ENCODE measurements at regions not wholly inside any gene's neighbourhood (a gene's known extent, or its start where the extent isn't known, plus 50 kb on each side); places are given as distances from the start of the nearest gene placed in this dataset.

DNA sequence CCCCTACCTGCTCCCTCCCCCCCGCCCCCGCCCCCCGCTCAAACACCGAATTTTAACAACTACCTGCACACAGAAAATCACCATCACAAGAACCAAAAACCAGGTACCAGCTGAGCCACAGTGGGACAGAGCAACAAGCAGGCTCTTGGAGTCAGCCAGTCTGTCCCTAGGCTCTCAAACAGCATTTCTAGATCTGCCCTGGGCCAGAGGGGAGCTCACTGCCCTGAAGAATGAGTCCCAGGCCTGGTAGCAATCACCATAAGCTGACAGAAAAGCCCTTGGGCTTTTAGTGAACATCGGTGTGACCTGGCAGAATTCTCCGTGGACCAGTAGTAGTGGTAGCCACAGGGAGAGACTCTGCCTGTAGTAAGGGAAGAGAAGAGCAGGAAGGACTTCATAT lies 58.3 kb downstream of the C11orf87 start:
- H3K9me3 Mint-ChIP-seq: peaks cover 13% of the 10 kb centered on the region
- no peak overlapping the region for H3K4me3 Mint-ChIP-seq
- H3K27ac Mint-ChIP-seq: no peak overlapping the region
- TF ChIP-seq, protein P1, sequence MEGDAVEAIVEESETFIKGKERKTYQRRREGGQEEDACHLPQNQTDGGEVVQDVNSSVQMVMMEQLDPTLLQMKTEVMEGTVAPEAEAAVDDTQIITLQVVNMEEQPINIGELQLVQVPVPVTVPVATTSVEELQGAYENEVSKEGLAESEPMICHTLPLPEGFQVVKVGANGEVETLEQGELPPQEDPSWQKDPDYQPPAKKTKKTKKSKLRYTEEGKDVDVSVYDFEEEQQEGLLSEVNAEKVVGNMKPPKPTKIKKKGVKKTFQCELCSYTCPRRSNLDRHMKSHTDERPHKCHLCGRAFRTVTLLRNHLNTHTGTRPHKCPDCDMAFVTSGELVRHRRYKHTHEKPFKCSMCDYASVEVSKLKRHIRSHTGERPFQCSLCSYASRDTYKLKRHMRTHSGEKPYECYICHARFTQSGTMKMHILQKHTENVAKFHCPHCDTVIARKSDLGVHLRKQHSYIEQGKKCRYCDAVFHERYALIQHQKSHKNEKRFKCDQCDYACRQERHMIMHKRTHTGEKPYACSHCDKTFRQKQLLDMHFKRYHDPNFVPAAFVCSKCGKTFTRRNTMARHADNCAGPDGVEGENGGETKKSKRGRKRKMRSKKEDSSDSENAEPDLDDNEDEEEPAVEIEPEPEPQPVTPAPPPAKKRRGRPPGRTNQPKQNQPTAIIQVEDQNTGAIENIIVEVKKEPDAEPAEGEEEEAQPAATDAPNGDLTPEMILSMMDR (IDR thresholded peaks at IDR 0.05; ENCODE audit: unreplicated experiment): no peak
- H3K27me3 Mint-ChIP-seq (ENCODE audit: low read depth): no peaks in the 10 kb centered on the region
- H3K36me3 Mint-ChIP-seq: no peaks in the 10 kb centered on the region
- DNase-seq (ENCODE audit: low spot score in 2 of 2, unreplicated experiment in 2 of 2): no peak
- H3K4me1 Mint-ChIP-seq: no peaks in the 10 kb centered on the region

DNA sequence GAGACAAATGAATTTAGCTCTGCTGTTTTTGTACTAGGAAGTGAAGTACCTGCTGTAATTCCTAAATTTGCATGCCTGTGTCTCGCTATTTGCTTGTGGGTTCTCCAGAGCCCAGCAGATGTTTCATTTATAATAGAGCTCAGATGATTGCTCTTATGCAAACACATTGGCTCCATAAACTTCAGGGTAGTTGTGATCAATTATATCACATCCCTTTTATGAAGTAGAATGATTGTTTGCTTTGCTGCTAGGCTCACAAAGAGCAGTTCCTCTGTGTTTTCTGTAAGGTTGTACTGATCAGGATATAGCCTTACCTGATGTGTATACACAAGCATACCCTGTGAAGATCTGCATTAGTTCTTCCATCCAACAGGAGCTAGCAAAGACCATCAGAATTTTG lies 64.1 kb downstream of the C11orf87 start:
- DNase-seq (ENCODE audit: low spot score in 2 of 2, unreplicated experiment in 2 of 2): no peak
- peaks cover 19% of the 10 kb centered on the region for H3K27me3 Mint-ChIP-seq (ENCODE audit: low read depth)
- H3K27ac Mint-ChIP-seq: no peak overlapping the region
- H3K4me1 Mint-ChIP-seq: peaks cover 6% of the 10 kb centered on the region
- TF ChIP-seq, protein P1 (IDR thresholded peaks at IDR 0.05; ENCODE audit: unreplicated experiment): no peak
- H3K36me3 Mint-ChIP-seq: no peaks in the 10 kb centered on the region
- peaks cover 4% of the 10 kb centered on the region for H3K9me3 Mint-ChIP-seq
- H3K4me3 Mint-ChIP-seq: no peak overlapping the region

DNA sequence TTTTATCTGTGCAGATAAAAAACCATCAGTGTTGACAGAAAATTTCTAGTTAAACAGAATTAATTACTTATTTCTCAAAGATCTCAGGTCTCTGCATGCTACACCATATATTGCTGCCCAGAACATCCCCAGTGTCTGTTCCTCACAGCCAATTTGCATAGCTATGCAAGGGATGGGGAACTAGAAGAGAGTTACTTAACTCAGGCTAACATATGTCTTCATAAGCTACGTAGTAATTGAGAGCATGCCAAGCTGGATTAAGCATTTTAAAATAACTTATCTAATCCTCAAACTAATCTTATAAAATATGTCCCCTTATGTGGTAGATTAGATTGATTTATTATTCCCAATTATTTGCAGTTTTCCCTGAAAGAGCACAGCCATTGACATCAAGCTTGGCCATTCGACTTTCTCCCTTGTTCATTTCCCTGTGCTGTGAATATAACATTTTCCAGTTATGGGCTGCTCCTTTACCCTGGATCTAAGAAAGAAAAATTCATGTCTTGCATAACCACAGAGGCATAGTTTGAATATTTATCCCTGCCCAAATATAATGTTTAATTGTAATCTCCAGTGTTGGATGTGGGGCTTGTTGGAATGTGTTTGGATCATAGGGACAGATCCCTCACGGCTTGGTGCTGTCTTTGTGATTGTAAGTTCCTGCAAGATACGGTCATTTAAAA lies 69.1 kb downstream of the C11orf87 start:
- no peak for DNase-seq (ENCODE audit: low spot score in 2 of 2, unreplicated experiment in 2 of 2)
- Mint-ChIP-seq H3K27ac (peak overlapping the region; percentile 36), H3K27me3 (ENCODE audit: low read depth) (peaks cover 19% of the 10 kb centered on the region), H3K9me3 (peaks cover 11% of the 10 kb centered on the region), H3K36me3 (no peaks in the 10 kb centered on the region), H3K4me1 (peaks cover 11% of the 10 kb centered on the region), H3K4me3 (no peak overlapping the region)
- TF ChIP-seq, protein P1 (IDR thresholded peaks at IDR 0.05; ENCODE audit: unreplicated experiment): no peak

DNA sequence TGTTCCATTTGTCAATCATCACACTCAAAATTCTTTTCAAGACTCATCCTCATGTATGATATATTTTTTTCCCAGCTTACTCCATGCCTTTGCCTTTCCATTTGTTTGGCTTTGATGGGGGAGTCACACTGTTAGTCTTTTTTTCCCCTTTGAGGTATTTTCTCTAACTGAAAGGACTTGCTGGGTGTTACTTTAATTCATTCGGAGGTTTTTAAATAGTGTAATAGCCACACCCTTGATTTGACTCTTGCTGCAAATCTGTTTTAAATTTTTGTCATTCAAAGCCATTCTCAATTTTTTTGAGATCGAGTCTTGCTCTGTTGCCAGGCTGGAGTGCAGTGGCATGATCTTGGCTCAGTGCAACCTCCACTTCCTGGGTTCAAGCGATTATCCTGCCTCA lies 84.1 kb downstream of the C11orf87 start:
- H3K4me1 Mint-ChIP-seq: peaks cover 4% of the 10 kb centered on the region
- no peak for DNase-seq (ENCODE audit: low spot score in 2 of 2, unreplicated experiment in 2 of 2)
- no peaks in the 10 kb centered on the region for H3K9me3 Mint-ChIP-seq
- no peak overlapping the region for H3K4me3 Mint-ChIP-seq
- no peaks in the 10 kb centered on the region for H3K36me3 Mint-ChIP-seq
- H3K27me3 Mint-ChIP-seq (ENCODE audit: low read depth): no peaks in the 10 kb centered on the region
- no peak overlapping the region for H3K27ac Mint-ChIP-seq
- TF ChIP-seq, protein P1 (IDR thresholded peaks at IDR 0.05; ENCODE audit: unreplicated experiment): no peak

DNA sequence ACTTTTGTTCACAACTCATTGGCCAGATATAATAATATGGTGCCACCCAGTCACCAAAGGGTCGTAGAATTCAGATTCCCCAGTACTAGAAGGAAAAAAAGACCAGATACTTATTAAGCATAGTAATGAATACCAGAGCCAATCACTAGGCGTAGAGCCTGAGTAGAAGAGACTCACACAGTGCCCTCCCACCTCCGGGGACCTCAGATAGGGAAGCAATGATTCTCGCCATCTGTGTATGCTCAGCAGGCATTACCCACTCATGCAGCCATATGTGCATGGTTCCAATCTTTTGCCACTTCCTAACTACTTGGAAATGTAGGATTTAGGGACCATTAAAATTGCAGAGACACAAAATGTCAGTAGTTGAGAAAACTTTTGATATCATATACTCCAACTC lies 85.3 kb downstream of the C11orf87 start:
- no peak overlapping the region for H3K27ac Mint-ChIP-seq
- DNase-seq (ENCODE audit: low spot score in 2 of 2, unreplicated experiment in 2 of 2): no peak
- H3K4me3 Mint-ChIP-seq: no peak overlapping the region
- no peaks in the 10 kb centered on the region for H3K36me3 Mint-ChIP-seq
- TF ChIP-seq, protein P1 (IDR thresholded peaks at IDR 0.05; ENCODE audit: unreplicated experiment): no peak
- peaks cover 4% of the 10 kb centered on the region for H3K4me1 Mint-ChIP-seq
- H3K9me3 Mint-ChIP-seq: no peaks in the 10 kb centered on the region
- no peaks in the 10 kb centered on the region for H3K27me3 Mint-ChIP-seq (ENCODE audit: low read depth)
